A673 (cell line): ENCODE measurements at regions not wholly inside any gene's neighbourhood (a gene's known extent, or its start where the extent isn't known, plus 50 kb on each side); places are given as distances from the start of the nearest gene placed in this dataset.

Source experiments
- EZH2 ChIP-seq: fragments of 200-600 bp; sonication (generic); IDR thresholded peaks from 2 replicates; pipeline ENCODE4 v1.6.1; 2017; ENCODE audit warnings: borderline replicate concordance, low read depth, mild to moderate bottlenecking, mixed read lengths, antibody characterized with exemption, low read length; ENCODE audit not compliant: poor library complexity, severe bottlenecking
- TF ChIP-seq, protein P1 (sequence below): fragments of 300-800, 200-600 bp; sonication (generic); conservative IDR thresholded peaks from 2 replicates; pipeline ENCODE4 v1.5.1; 2017; ENCODE audit warnings: low read depth, mild to moderate bottlenecking, antibody characterized with exemption, low read length, moderate library complexity, mixed read lengths

DNA sequence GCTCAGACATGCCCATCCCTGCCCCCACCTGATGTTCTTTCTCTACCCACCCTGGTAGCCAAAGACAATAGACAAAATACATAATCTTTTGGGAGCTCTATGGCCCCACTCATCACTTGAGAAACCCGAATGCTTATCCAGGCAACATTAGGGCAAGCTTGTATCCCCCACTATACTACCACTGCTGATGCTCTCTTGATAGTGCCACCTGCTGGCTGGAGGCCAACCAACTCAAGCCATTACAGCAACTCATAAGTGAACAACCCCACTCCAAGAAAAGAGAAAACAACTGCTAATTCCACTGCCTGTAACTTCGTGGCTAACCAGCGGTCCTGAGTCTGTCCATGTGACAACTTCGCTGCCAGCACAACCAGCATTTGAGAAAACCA is 342.5 kb upstream of the TGFBR2 start:
- TF ChIP-seq, protein P1, sequence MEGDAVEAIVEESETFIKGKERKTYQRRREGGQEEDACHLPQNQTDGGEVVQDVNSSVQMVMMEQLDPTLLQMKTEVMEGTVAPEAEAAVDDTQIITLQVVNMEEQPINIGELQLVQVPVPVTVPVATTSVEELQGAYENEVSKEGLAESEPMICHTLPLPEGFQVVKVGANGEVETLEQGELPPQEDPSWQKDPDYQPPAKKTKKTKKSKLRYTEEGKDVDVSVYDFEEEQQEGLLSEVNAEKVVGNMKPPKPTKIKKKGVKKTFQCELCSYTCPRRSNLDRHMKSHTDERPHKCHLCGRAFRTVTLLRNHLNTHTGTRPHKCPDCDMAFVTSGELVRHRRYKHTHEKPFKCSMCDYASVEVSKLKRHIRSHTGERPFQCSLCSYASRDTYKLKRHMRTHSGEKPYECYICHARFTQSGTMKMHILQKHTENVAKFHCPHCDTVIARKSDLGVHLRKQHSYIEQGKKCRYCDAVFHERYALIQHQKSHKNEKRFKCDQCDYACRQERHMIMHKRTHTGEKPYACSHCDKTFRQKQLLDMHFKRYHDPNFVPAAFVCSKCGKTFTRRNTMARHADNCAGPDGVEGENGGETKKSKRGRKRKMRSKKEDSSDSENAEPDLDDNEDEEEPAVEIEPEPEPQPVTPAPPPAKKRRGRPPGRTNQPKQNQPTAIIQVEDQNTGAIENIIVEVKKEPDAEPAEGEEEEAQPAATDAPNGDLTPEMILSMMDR: peak; percentile 26; the same call in 1 of the 2 replicates
- no peak for TF ChIP-seq EZH2
